Right cardiac atrium (tissue), 5 donors: ENCODE measurements at regions not wholly inside any gene's neighbourhood (a gene's known extent, or its start where the extent isn't known, plus 50 kb on each side); places are given as distances from the start of the nearest gene placed in this dataset.

Experiments used
- ATAC-seq, 2 donors: fragments of 200-7000 bp; cut with Tn5 transposase; one replicate each; pipeline versions ENCODE4 v1.8.0 to v1.9.1; 2020; ENCODE audit warnings: moderate library complexity in 2 of 2, mild to moderate bottlenecking in 1 of 2
- DNase-seq, 3 donors: peaks; one replicate each; pipeline ENCODE4 v3.0.0-alpha.2; 2020
- H3K27ac ChIP-seq: one replicate; pipeline ENCODE4 v1.5.1; 2013; ENCODE audit warnings: mild to moderate bottlenecking, low read length, control low read depth, moderate library complexity
- H3K27me3 ChIP-seq: one replicate; pipeline ENCODE4 v1.6.1; 2013; ENCODE audit not compliant: control insufficient read depth, insufficient read depth
- H3K4me1 ChIP-seq: one replicate; pipeline ENCODE4 v1.6.1; 2013; ENCODE audit warnings: low read length; ENCODE audit not compliant: control insufficient read depth, insufficient read depth
- H3K4me3 ChIP-seq: one replicate; pipeline ENCODE4 v1.5.1; 2013; ENCODE audit warnings: low read length, control low read depth
- H3K9me3 ChIP-seq: one replicate; pipeline ENCODE4 v1.6.1; 2013; ENCODE audit warnings: low read length; ENCODE audit not compliant: control insufficient read depth
- WGBS: extraction: QIAGEN DNeasy Blood & Tissue Kit; methylation state at CpG from one replicate; pipeline ENCODE4 v1.1.7; 2013; 5-methylcytosine and 5-hydroxymethylcytosine counted together
- intact Hi-C, 4 donors: fragments of 100-400 bp; cut with DNase I; formaldehyde crosslinking; loops; one replicate each; pipeline versions ENCODE4 v1.11.0 to v1.14.0; 2022 to 2023
- donor health status: healthy with polysubstance abuse.
- donor health status: DM: no; HTN: yes; CAD: no.
- donor health status: DM: no; HTN: no; CAD: no.
- donor health status: DM: no; HTN: yes; CAD: no; lungs with severe emphysema.
- donor health status: DM: yes; HTN: yes; CAD: no.

DNA sequence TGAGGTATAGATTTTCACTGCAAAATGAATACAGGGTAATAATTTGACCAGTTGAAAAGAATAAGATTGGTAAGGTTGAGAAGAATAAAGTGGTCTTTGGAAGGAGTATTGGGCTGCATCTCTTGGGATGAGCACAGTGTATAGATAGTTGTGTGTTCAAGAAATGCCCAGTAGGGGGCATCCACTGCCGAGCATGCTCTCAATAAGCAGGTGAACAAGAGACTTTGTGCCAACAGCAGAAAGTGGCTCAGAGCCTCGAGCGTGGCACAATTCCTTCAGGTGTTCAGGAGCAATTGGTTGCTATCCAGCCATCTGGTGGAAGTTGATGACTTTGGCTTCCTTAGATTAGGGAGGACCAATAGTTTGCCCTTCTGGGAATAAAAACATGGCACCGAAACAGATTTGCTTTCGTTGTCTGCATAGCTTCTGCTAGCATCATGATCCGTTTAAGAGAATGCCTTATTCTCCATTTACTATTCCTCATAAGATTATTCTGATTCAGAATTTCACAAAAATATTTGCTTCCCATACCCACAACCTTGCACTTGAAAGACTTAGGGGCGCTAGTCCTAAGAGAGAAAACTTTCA is 258.1 kb upstream of the NEIL3 start:
- intact Hi-C loops, result no loop called here
- 80% methylated on average over 7 of the region's 7 CpGs for WGBS

DNA sequence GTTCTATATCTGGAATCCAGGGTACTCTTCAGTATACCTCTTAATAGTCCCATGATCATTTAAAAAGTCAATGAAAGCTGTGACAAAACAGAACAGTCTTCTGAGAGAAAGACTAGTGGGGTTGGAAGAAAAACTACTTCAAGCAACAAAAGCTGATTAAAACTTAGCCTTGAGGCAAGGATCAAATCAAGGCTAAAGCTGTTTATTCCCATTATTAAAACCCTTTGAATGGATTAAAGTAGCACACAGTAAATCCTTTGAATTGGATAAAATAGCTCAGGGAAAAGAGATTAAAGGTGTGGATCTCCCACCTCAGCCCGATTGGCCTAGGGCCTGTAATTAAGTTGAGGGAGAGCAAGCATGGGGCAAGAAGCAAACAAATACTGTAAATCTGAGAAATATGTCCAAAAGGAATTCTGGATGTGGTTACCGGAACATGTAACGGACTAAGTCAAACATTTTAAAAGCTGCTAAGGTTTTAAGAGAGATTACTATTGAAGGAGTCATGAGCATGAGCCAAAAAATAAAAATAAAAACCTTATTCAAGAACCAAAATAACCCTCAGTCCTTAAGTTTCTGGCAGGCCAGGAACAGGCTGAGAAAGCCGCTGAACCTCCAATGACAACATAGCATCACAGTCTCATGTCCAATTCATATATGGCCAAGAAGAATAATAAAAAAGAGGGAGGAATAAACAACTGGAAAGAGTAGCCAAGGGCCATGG is 257.3 kb upstream of the NEIL3 start:
- Histone ChIP-seq H3K27me3 (no peaks in the 10 kb centered on the region), H3K27ac (no peak overlapping the region), H3K4me1 (no peaks in the 10 kb centered on the region), H3K4me3 (no peak overlapping the region), H3K9me3 (no peaks in the 10 kb centered on the region)
- ATAC-seq, result no peak
- WGBS, result 61% methylated on average over 4 of the region's 4 CpGs
- intact Hi-C loops, result no loop called here
- DNase-seq, result no peak

More for the DNA sequence above, 258.1 kb upstream of the NEIL3 start:
- H3K9me3 ChIP-seq, result no peaks in the 10 kb centered on the region
- ATAC-seq, result no peak
- DNase-seq, result no peak
- H3K27ac ChIP-seq, result no peak overlapping the region
- no peak overlapping the region for H3K4me3 ChIP-seq
- H3K27me3 ChIP-seq, result no peaks in the 10 kb centered on the region
- H3K4me1 ChIP-seq, result no peaks in the 10 kb centered on the region

DNA sequence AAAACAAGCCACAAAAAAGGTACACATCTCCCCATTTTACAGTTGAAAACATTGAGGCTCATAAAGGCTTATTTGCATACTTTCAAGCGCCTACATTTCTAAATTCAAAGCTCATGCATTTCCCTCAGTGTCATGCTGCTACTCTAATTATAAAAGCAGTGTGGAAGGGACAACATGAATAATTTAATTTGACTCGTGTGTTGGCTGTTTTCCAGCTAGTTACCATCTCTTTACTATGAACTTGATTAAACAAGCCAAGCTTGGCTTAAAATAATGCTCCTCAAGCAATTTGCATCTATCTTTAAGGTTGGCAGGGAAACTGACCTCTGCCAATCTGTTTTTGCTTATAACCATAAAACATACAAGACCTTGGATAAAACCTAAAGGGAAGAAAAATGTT is 252.5 kb upstream of the NEIL3 start:
- intact Hi-C loops, result no loop called here
- no peak for ATAC-seq
- H3K27ac ChIP-seq, result no peak overlapping the region
- no peaks in the 10 kb centered on the region for H3K4me1 ChIP-seq
- no peak overlapping the region for H3K4me3 ChIP-seq
- DNase-seq, result no peak
- no peaks in the 10 kb centered on the region for H3K27me3 ChIP-seq
- no peaks in the 10 kb centered on the region for H3K9me3 ChIP-seq
- 62% methylated on average over 2 of the region's 2 CpGs for WGBS

DNA sequence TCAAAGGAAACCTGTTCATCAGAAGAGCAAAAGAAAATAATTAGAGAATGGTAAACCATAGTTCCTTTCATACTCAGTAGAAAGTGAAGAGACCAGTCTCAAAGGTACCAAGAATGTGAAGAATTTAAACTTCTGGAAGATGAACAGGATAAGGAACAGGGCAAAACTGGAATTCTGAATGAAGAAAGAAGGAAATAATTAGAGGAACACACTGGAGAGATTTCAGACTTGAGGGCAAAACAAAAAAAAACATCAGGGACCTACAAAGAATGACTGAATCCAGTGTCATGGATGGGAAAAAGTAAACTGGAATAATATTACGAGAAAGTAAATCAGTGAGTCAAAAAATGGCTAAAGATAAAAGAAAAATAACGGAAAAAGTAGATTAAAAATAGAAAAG is 245.6 kb upstream of the NEIL3 start:
- Histone ChIP-seq H3K9me3 (no peaks in the 10 kb centered on the region), H3K4me3 (no peak overlapping the region), H3K27ac (no peak overlapping the region), H3K27me3 (no peaks in the 10 kb centered on the region), H3K4me1 (no peaks in the 10 kb centered on the region)
- no peak for DNase-seq
- WGBS, result 75% methylated on average over 2 of the region's 2 CpGs
- intact Hi-C loops, result no loop called here
- ATAC-seq, result no peak

DNA sequence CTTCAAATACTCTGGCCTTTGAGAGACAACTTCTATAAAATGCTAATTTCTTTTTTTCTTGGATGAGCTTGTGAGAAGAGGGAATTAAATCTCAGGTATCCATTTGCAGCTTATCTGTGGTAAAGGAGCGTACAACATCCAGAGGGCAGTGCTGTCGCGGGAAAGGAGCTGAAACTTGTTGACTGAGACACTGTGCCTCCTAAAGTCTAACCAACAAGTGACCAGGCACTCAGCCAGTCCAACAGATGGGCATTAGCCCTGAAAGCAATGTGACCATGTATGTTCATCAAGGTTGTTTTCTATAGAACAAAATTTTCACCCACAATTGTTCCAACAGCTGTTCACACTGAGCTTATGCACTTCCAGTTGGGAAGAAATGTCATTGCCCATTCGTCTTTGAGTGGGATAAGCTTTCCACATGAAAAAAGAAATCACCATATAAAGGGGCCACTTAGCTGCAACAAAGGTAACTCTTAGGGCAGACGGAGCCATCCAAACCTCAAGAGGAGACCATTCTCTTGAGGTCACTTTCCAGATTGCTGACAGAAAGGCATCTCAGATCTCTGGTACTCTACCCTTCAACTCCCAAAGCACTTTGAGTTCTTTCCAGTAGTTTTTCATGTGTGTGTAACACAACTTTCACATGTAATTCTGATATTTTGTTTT is 244.8 kb upstream of the NEIL3 start:
- no peak for DNase-seq
- H3K4me1 ChIP-seq, result no peaks in the 10 kb centered on the region
- WGBS, result 76% methylated on average over 5 of the region's 5 CpGs
- H3K9me3 ChIP-seq, result no peaks in the 10 kb centered on the region
- no peak overlapping the region for H3K27ac ChIP-seq
- H3K4me3 ChIP-seq, result no peak overlapping the region
- intact Hi-C loops, result no loop called here
- H3K27me3 ChIP-seq, result no peaks in the 10 kb centered on the region
- ATAC-seq, result no peak

DNA sequence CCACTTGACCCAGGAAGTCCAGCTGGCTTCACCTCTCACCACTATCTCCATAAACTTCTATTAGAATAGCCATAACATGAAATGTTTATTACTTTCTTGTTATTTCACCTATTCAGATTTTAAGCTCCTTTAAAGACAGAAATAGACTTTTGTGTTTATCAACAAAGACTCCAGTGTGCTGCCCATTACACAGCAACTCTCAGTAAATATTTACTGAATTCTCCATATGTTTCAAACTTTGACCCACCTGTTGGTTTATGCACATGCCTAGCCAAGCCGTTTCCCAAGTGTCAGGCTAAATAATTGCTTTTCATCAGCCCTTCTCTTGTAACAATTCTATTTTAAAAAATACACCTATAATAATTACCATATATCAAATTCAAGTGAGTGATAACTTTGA is 242.9 kb upstream of the NEIL3 start:
- Histone ChIP-seq H3K27me3 (no peaks in the 10 kb centered on the region), H3K4me3 (no peak overlapping the region), H3K27ac (no peak overlapping the region), H3K4me1 (no peaks in the 10 kb centered on the region), H3K9me3 (no peaks in the 10 kb centered on the region)
- no peak for ATAC-seq
- no peak for DNase-seq
- 57% methylated on average over 1 of the region's 1 CpG for WGBS
- intact Hi-C loops, result no loop called here

DNA sequence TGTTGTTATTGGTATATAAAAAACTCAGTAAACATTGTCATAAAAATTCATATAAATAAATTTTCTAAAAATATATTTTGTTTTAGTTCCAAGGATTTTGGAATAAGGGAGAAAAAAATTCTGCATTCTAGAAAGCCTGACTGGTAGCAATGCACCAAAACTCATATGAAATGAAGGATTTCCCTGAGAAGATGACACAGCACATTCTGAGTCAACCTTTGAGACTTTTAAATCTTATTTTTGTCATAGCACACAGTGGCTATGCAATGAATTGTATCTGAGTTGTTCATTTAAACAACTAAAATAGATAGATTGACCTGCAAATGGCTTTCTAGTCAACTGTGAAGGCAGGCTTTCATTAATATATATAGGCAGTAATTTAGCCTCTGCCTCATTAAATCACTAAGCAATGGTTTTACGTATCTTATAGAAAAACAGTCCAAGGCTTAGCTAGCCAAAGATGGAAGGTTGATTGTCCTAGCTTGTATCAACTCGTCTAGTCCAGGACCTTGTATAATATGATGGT is 239.1 kb upstream of the NEIL3 start:
- ATAC-seq, result no peak
- no peak for DNase-seq
- Histone ChIP-seq H3K27ac (no peak overlapping the region), H3K27me3 (no peaks in the 10 kb centered on the region), H3K4me1 (no peaks in the 10 kb centered on the region), H3K9me3 (no peaks in the 10 kb centered on the region), H3K4me3 (no peak overlapping the region)
- WGBS, result 78% methylated on average over 2 of the region's 2 CpGs
- intact Hi-C loops, result no loop called here

DNA sequence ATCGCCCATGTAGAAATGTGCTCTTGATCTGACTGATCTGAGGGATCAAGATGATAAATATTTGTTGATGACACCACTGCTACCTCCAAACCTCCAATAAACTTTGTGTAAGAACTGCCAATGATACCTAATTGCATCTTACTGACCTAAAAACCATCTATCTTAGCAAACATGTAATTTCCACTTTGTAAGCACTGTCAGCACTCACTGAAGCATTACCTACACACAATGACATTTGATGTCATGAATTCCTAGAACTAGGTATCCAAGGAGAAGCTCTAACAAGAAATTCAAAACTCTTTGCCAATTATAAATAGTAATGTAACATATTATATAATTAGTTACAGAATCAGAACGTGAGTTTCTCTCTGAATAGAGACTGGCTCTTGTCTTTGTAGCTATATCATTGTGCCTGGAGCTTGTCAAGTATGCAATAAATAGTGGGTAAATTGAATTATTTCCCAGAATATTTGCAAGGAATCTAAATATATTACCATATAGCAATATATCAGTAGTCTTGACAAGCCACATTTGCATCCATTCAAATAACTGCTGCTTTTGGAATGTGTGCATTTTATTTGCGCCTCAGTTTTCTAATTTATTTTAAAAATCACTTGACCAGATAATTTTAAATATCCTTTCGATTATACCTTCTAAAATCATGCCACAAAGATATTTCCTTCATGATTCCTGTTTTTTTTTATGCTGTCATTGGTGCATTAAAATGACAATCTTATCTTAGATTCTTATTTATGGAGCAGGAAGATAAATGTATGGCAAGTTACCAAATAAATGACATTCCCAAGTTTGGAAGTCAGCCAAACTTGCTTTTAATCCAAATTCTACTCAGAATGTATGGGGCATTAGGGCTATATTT is 232.3 kb upstream of the NEIL3 start:
- H3K27ac ChIP-seq, result no peak overlapping the region
- 57% methylated on average over 4 of the region's 4 CpGs for WGBS
- H3K4me3 ChIP-seq, result no peak overlapping the region
- DNase-seq, result no peak
- no peaks in the 10 kb centered on the region for H3K9me3 ChIP-seq
- H3K4me1 ChIP-seq, result no peaks in the 10 kb centered on the region
- intact Hi-C loops, result no loop called here
- ATAC-seq, result no peak
- no peaks in the 10 kb centered on the region for H3K27me3 ChIP-seq

DNA sequence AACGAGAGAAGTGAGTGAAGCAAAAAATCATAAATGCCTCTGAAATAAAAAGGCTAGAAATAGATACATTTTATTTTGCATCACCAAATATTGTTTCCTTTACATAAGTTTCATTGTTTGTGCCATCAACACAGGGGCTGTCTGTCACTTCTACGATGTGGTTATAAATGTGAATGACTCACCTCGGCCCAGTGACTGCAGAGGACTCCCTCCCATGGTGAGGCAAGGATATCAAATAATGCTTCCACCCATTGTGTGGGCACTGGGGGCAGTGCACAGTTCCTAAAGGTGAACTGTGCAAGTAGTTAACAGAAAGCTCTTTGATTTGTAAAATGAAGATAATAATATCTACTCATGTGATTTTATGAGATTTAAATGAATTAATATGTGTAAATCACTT is 230.3 kb upstream of the NEIL3 start:
- ATAC-seq (no peak), DNase-seq (no peak)
- Histone ChIP-seq H3K27me3 (no peaks in the 10 kb centered on the region), H3K27ac (no peak overlapping the region), H3K9me3 (no peaks in the 10 kb centered on the region), H3K4me1 (no peaks in the 10 kb centered on the region), H3K4me3 (no peak overlapping the region)
- intact Hi-C loops, result no loop called here
- WGBS, result 51% methylated on average over 3 of the region's 3 CpGs

DNA sequence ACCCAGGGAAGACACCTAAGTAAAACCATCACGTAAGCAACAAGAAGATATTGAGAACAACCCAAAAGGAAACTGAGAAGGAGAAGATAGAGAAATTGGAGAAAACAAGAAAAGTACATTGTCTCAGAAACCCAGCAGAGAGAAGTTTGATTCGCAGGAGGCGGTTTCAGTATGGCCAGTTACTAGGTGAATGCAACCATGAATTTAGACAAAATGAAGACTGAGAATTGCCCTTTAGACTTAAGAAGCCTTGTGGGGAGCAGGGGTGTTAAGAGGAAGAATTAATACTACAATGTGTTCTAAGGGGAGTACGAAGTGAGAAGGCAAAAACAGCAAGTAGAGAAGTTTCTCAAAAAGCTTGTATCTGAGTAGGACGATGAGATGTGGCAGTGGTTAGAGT is 229.3 kb upstream of the NEIL3 start:
- no peak overlapping the region for H3K4me3 ChIP-seq
- intact Hi-C loops, result no loop called here
- 74% methylated on average over 5 of the region's 5 CpGs for WGBS
- DNase-seq (no peak), ATAC-seq (no peak)
- no peak overlapping the region for H3K27ac ChIP-seq
- H3K27me3 ChIP-seq, result no peaks in the 10 kb centered on the region
- no peaks in the 10 kb centered on the region for H3K9me3 ChIP-seq
- no peaks in the 10 kb centered on the region for H3K4me1 ChIP-seq

DNA sequence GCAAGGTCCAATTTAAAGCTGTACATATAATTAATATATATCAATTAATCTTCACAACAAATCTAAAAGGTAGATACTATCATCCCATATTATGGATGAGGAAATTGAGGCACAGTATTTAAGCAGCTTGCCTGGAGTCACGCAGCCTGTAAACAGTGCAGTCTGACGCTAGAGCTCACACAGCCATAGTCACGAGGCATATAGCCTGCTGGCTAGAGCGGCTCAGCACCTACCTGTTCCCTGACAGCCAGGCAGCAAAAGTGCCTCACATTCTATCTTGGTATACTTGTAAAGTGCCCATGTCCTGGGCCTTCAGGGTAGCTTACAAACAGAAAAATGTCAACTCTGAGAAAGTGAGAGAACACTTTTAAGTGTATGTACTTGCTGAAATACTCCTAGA is 222.6 kb upstream of the NEIL3 start:
- no peaks in the 10 kb centered on the region for H3K4me1 ChIP-seq
- no peak overlapping the region for H3K4me3 ChIP-seq
- H3K9me3 ChIP-seq, result no peaks in the 10 kb centered on the region
- DNase-seq (no peak), ATAC-seq (no peak)
- intact Hi-C loops, result no loop called here
- no peaks in the 10 kb centered on the region for H3K27me3 ChIP-seq
- no peak overlapping the region for H3K27ac ChIP-seq
- WGBS, result 82% methylated on average over 4 of the region's 4 CpGs
